SK-N-MC (cell line): ENCODE measurements at regions not wholly inside any gene's neighbourhood (a gene's known extent, or its start where the extent isn't known, plus 50 kb on each side); places are given as distances from the start of the nearest gene placed in this dataset.

Experiments used
- EZH2 ChIP-seq: fragments of 200-600 bp; sonication (generic); IDR thresholded peaks from one replicate; pipeline ENCODE4 v1.6.1; 2017; ENCODE audit warnings: antibody characterized with exemption
- POLR2AphosphoS5 ChIP-seq: IDR thresholded peaks from 2 replicates; pipeline ENCODE4 v1.6.1; 2012; ENCODE audit warnings: mild to moderate bottlenecking, low read depth, low read length, borderline replicate concordance

DNA sequence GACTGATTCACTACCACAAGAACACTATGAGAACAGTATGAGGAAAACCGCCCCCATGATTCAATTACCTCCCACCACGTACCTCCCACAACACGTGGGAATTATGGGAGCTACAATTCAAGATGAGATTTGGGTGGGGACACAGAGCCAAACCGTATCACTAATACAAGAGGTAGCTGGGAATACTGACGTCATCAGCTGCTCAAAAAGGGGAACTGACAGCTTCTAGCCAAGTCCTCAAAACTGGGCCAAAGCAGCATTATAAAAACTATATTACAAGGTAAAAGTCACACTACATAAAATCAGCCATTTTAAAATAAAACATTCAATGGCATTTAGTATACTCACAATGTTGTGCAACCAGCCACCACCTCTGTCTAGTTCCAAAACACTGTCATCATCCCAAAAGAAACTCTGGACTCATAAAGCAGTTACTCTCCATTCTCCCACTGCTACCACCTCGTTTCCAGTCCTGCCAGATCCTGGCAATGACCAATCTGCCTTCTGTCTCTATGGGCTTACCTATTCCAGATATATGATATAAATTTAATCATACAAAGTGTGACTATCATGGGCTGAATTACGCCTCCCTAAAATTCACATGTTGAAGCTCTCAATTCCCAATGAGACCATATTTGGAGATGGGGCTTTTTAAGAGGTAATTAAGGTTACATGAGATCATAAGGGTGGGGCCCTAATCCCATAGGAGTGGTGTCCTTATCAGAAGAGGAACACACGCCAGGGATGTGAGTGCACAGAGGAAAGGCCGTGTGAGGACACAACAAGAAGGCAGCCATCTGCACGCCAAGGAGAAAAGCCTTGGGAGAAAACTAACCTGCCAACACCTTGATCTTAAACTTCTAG is 192.1 kb downstream of the SETD4 start:
- TF ChIP-seq EZH2 (no peak), POLR2AphosphoS5 (no peak)
